ENCODE measurements at regions not wholly inside any gene's neighbourhood (a gene's known extent, or its start where the extent isn't known, plus 50 kb on each side); places are given as distances from the start of the nearest gene placed in this dataset.
"Not testable (repeated sequence)": the region's sequence is repeated elsewhere in the genome, so short reads cannot be mapped to it uniquely, and the experiment has no call there.

DNA sequence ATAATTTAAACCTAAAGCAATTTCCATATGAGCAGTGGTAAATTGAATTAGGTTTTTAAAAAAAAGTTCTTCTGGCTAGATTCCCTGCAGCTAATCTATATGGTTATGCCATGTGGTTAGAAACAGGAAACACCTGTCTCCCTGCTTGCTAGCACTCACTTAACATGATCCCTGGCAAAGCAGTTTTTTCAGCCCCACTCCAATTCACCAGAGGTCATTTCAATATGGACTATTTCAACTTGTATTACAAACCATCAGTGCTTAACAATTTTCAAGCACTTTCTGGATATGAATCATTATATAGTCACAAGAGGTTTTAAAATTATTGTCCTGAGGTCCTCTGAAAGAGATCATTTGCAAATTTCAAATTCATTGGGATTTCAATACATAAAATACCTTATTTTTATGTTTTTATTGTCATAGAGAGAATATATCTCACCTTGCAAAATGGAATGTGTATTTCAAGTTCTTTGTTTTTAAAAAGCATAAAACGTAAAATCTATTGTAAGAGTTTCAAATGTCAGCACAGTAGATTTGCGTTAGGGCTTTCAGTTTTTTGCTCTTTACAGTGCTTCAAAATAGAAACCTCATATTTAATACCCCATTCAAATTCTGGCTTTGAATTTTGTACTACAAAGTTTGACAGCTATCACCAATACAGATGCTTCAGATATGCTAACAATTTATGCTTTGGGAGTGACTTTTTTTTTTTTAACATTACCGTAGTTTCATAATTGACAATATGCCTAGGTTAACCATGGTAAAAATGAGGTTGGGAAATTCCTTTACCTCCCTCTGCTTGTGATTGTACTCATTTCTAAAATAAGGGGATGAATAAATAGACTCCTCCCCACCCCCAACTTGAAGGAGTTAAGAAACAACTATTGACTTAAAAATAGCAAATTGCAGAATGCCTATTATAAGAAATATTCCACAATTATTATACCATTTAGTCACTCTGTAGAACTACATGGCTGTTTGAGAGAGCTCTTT lies 117.5 kb upstream of the HGF start:
- peak; percentile 65 for DNase-seq (ENCODE audit: low read depth)

DNA sequence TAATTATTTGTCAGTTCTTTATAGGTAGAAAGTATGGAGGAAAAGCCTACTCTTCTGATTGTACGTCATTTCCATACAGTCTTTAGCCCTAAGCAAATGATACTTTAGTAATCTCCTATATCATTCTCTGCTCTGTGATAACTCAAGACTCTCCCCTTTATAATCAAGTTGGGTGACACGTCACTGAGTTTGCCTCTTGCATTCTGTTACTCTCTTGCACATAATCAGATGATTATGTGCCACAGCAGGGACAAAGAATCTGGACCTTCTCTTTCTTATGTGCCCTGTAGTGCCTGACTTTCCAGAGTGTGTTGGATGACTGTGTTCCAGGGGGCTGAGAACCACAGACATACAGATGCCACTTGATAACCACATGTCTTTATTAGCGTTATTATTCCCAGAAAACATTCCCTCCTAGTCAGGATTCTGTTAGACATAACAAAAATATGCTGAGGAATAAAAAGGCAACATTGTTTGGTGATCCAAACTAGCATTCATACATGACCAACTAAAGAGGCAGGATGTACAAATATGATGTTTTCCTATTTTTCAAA lies 116.4 kb upstream of the HGF start:
- peak; percentile 45 for DNase-seq (ENCODE audit: low read depth)

DNA sequence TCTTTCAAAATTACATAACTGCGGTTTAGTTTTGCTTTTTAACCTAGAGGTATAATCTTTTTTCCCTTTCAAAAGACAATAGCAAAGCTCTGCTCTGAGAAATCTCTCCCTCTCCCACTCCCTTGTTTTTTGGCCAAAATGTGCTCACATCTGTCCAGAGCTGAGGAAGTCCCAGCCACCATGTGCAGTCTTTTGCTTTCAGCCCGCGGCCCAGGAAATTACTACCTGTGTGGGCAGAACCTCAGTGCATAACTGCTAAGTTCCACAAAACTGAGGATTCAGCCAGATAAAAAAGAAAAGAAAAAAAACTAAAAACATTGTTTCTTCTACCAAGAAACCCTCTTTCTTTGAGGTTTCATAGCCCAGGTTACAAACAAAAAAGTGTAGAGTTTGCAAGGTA lies 115.0 kb upstream of the HGF start:
- DNase-seq (ENCODE audit: low read depth): no peak

DNA sequence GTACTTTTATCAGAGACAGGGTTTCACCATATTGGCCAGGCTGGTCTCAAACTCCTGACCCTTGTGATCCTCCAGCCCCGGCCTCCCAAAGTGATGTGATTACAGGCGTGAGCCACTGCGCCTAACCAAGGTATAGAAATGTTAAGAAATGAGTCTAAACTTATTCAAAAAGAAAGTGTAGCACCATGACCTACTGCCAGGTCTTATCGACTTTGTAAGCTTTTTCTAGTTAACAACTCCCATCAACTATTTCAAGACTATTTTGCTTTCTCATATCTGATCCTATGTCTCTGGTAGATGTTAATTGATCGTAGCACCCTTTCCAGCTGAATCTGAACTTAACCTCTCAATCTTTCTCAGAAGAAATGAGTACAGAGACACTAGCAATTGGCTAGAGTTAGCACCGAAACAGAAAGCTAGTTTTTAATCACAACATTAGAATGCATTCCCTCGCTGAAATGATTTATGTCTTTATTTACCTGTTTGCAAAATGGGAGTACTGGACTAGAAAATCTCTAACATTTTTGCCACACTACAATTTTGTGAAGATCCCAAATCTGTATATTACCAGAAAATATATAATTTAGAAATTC lies 114.0 kb upstream of the HGF start:
- DNase-seq (ENCODE audit: low read depth): no peak

DNA sequence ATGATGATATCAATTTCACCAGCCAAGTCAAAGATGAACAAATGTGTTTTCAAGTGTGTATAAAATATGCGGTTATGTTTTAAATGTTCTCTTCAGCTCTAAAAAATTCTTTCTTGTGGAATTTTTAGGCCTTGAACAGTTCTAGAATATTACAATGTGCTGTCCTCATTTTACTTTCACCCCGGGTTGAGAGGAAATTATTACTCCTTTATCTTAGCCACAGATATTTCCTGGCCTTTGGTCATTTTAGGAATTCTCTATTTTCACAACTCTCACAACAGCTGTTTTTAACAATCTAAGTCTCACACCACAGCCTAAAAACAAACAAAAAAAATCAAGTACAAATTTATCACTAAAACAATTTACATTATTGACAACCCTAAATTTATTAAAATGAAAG lies 112.2 kb upstream of the HGF start:
- peak; percentile 63 for DNase-seq (ENCODE audit: low read depth)

DNA sequence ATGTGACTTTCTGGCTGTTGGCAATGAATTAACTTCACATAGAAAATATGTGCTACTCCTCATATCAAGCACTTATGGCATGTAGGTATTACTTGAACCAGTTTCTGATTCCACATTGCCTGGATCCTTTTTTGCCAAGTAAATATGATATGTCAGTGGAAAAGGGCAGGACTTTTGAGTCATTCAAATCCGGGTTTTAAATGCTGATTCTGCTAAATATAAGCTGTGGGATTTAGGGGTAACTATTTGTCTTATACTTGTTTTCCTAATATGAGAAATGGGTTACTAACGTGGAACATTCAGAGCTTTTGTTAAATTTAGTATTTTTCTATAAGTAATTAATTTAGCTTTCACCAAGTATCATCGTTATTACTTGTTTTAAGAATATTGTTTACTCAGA lies 108.0 kb upstream of the HGF start:
- DNase-seq (ENCODE audit: low read depth): no peak

DNA sequence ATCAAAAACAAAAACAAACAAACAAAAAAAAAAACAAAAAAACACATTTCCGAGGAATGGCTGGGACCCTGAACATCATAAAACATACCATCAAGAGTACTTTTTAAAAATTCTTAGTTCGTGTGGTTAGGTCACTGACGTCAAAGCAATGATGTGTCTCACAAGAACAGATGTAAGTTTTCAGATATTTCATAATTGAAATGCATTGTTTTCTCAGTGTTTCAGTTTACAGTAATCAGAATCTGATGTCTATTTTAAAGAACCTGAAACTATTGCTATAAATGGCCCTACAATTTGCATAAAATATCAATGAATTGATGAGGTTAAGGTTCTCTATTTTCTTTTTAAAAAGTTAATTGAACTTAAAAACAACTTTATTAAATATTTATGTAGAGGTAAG lies 103.7 kb upstream of the HGF start:
- no peak for DNase-seq (ENCODE audit: low read depth)

DNA sequence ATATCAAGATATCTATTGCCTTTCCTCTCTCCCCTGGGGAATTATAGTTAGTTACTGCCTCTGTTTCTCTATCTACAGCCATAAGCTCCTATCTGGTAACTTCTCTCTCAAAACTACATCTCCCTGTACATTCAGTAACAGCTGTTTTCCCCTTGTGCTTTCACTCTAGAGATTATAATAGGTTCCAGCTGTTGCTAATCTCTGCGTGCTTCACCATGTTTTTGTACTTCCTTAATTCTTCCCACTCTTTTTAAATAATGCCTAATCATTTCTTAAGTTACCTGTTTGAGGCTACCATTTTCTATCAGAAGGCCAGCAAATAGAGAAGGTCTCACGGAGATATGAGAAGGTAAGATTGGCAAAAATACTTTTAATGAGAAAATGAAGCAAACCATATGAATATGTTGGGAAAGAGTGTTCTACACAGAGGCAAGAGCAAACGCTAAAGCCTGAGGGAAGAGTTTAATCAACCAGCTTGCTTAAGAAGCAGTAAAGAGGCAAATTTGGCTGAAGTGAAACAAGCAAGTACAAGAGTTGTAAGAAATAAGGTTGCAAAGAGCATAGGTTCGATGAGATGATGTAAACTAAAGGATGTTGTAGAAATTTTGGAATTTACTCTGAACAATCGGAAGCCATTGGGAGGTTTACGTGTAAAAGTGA lies 101.9 kb upstream of the HGF start:
- peak; percentile 26 for DNase-seq (ENCODE audit: low read depth)

DNA sequence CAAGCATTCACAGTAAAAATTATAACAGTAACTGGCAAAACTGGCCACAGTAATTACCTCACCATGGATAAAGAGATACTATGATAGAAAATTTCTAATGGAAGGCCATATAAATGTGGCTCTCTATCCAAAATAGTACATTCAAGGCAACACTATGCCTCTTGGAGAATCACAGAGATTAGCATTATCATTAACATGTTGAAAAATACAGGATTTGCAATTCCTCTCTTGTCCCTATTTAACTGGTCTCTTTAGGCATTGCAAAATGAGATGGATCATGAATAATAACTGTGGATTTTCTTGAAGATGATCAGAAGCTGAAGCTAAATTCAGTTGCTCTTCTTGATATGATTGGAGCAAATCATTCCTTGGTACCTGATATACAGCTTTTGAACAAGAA lies 100.8 kb upstream of the HGF start:
- DNase-seq (ENCODE audit: low read depth): no peak

DNA sequence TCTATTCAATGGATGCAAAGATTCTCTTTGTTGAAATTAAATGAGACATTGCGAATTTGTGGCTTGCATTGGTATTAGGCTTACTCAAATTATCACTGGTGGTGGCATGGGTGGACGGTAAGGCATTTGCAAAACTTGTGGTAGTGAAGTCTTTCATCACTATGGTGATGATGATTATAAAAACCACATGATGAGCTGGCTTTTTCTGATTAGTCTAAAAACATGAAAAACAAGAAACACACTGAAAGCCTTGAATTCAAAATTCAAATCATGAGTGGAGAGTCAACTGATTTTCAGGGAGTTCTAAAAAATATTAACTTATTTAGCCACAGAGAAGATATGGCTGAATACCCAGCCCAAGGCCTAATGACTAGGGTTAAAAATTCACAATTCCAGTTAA lies 99.8 kb upstream of the HGF start:
- DNase-seq (ENCODE audit: low read depth): no peak

DNA sequence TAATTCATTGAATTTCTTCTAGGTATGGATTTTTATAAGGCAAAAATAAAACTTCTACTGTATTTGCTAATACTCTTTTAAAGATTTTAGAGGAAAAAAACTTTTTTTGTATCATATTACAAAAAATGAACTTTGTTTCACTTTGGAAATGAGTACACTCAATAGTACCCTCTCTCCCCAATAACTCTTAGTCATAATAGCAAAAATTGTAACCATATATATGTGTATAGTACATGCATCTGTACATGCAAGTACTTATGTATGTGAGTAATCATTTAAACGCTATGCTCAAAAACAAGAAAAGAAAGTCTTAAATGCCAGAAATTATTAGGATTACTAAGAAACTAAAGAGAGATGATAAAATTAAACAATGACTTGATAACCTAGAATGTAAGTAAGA lies 95.9 kb upstream of the HGF start:
- no peak for DNase-seq (ENCODE audit: low read depth)

DNA sequence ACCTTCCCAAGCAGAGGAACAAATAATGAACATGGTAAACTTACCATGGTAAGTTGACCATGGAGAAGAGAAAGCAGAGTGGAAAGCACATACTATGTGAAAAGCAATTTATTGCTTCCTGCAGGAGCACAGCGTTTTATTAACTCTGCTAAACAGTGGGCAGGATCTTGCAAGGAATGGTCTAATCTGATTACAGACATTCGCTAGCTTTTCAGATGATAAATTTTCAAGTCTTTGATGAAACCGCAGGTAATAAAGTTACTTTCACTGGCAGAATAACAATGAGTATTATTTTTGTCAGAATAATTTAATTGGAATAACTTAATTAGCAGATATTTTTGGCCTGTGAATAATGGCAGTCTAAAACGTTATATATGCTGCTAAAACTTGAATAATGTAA lies 89.6 kb upstream of the HGF start:
- DNase-seq (ENCODE audit: low read depth): no peak

DNA sequence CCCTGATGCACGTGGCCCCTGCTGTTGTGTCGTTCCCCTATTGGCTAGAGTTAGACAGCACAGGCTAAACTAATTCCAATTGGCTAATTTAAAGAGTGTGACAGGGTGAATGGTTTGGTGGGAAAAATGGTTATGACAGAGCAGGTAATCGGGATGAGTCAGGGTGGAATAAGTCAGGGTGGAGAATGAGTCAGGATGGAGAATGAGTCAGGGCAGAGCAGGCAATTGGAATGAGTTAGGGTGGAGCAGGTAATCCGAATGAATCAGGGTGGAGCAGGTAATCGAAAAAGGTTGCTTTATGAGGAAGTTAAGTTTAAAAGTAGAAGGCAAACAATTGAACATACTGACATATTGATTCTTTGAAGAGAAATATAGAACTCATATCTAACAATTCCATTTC lies 89.0 kb upstream of the HGF start:
- not testable (repeated sequence) for DNase-seq (ENCODE audit: low read depth)

DNA sequence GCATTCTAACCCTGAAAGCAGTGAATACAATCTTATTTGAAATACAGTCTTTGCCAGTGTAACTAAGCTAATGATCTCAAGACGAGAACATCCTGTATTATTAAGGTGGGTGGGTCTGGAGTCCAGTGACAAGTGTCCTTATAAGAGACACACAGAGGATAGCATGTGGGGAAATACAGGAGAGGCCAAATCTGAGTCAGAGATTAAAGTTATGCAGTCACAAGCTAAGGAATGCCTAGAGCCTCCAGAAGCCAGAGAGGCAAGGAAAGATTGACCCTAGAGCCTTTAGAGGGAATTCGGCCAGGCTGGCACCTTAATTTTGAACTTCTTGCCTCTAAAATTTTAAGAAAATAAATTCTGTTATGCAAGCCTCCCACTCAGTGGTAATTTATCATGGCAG lies 87.5 kb upstream of the HGF start:
- DNase-seq (ENCODE audit: low read depth): peak; percentile 41

DNA sequence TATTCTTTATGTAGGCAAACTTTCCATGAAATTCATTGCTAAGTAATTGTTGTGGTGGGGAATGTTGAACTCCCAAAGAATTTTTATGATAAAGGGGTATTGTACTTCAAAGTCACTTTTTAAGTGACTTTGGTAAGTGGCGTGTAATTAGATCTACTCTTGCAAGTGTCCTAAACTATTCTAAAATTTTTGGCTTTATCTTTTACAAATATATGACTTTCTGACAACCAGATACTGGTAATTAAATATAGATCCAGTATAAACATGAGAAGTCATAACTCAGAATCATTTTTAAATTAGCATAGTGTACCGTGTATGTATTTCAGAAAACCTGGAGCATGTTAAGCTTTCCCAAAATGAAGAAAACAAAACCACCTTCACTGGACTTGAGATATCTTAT lies 84.7 kb upstream of the HGF start:
- DNase-seq (ENCODE audit: low read depth): no peak

DNA sequence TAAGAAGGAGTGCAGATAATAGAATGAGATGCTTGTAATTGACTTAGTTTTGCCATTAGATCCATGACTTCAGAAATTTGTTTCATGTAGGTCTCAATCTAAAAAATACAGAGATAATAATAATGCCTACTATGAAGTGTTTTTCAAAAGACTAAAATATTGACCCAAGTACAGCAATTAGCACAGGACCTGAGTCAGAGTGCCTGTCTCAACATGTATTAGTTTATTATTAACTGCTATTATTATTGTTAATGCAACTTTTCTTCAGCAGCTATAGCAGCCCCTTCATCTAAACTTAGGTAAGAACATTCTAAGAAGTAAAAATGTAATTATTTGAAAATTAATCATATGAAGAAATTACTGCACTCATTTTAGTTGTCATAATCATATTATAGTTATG lies 82.9 kb upstream of the HGF start:
- DNase-seq (ENCODE audit: low read depth): no peak

DNA sequence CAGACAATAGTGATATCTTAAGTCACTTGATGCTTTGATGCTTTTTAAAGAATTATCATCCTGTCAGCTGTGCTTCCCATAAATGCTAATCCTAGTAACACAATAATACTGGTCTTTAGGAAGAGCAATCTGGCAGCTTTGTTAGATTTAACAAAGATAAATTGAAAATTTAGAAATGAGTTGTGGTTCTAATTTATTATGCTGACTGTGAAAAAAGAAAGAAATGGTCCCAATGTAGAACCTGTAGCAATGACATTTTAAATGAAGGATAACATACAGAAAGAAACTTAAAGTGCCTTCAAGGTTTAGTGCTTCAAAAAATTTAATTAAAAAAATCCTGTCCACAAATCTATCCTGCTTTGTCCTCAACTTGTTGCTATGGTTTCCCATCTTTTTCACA lies 81.6 kb upstream of the HGF start:
- DNase-seq (ENCODE audit: low read depth): no peak

DNA sequence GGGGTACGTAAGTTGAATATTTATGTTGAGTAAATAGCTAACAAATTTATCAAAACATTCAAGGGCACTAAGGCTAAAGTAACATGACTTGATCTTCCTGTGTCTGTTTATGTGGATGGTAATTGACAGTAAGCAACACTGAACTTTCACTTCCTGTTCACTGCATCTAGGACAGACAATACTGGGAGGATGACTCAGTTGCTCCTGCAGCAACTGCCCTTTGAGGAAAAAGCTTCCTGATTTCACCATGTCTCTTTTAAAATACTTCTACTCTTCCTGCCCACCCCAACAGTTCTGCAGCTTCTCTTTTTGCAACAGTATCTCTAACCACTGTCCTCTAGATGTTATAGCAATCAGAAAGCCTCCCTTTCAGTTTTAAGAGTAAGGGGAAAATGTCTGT lies 76.6 kb upstream of the HGF start:
- peak; percentile 43 for DNase-seq (ENCODE audit: low read depth)

DNA sequence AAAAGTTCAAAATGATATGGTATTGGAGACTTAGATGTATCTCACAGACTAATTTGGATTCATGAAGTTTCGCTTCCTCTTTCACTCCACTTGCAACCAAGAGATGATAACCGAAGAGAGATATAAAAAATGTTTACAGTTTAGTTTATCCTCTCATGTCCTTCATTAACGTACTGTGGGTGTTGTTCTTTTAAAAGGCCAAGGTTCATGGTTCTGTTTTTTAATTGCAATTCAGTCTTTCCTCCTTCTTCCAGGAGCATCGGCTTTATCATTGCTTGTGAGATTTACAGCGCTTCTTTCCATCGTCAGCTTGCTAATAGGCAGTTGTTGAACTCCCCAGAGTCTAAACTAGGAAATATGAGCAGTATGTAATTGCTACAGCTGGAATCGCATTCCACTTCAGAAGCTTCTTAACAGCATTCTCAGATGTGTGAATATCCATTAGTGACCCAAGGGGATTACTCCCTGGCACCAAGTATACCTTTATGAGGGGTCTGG lies 75.9 kb upstream of the HGF start:
- peak; percentile 47 for DNase-seq (ENCODE audit: low read depth)

DNA sequence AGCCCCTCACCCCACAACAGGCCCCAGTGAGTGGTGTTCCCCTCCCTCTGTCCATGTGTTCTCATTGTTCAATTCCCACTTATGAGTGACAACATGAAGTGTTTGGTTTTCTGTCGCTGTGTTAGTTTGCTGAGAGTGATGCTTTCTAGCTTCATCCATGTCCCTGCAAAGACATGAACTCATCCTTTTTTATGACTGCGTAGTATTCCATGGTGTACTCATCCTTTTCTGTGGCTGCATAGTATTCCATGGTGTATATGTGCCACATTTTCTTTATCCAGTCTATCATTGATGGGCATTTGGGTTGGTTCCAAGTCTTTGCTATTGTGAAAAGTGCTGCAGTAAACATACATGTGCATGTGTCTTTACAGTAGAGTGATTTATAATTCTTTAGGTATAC lies 73.8 kb upstream of the HGF start:
- not testable (repeated sequence) for DNase-seq (ENCODE audit: low read depth)

DNA sequence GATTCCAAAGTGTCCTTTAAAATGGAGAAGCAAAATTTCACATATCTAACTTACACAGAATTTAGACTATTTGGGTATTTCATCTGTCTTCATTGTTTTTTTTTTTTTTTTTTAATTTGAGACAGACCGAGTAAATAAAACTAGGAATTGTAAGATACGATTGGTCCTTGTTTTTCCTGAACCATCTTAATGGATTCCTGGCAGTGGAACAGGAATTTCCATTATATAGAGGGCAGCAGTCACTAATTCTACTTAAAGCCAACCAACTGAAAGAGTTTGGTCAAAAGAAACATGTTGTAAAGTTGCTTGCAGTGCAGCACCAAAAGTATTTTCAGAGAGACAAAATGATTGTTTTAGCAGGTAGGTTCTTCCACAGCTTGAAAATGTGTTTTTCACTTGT lies 72.5 kb upstream of the HGF start:
- no peak for DNase-seq (ENCODE audit: low read depth)

All from myocyte (in vitro differentiated cells).